ENCODE measurements at regions not wholly inside any gene's neighbourhood (a gene's known extent, or its start where the extent isn't known, plus 50 kb on each side); places are given as distances from the start of the nearest gene placed in this dataset.

- TF ChIP-seq REST (IDR thresholded peaks at IDR 0.05; ENCODE audit: low read depth) (no peak), ATF3 (IDR thresholded peaks at IDR 0.05) (no peak), SRF (IDR thresholded peaks at IDR 0.05; ENCODE audit: low read depth) (no peak)
Observed at GRCh38 chr6:101284131-101284530, 109.4 kb upstream of the GRIK2 start (continued).

- no peaks in the 10 kb centered on the region for H3K9me2 ChIP-seq (ENCODE audit: insufficient read depth)
- ChIA-PET POLR2A (no interaction called here), RAD21 (ENCODE audit: low non-redundant PET in 1 of 2, low total read pairs in 2 of 2, uncharacterized antibody in 2 of 2, unreplicated experiment in 2 of 2) (no interaction called here), CTCF (no interaction called here)
- intact Hi-C loops (cut with micrococcal nuclease) = no loop called here
- H3K27ac ChIP-seq (ENCODE audit: low read depth, low read length) = no peak overlapping the region
- H3K9me3 ChIP-seq (ENCODE audit: control insufficient read depth in 1 of 2, insufficient read depth in 1 of 2, low read depth in 1 of 2, low read length in 2 of 2) = no peaks in the 10 kb centered on the region
- DNase-seq (ENCODE audit: low read depth, low spot score) = no peak
- BruUV-seq (replicated peaks) = no TSS peak
- no peaks in the 10 kb centered on the region for H3K27me3 ChIP-seq (ENCODE audit: insufficient read depth, low read length)
- H4K20me1 ChIP-seq (ENCODE audit: insufficient read depth) = no peaks in the 10 kb centered on the region
- no peaks in the 10 kb centered on the region for H3K79me2 ChIP-seq (ENCODE audit: insufficient read depth, low read length)
- H3K36me3 ChIP-seq (ENCODE audit: control insufficient read depth in 1 of 2, insufficient read depth in 2 of 2, low read length in 2 of 2) = no peaks in the 10 kb centered on the region
- TF ChIP-seq CEBPB (IDR thresholded peaks at IDR 0.05; ENCODE audit: low read depth) (no peak), MAX (IDR thresholded peaks at IDR 0.05) (no peak), ZNF274 (IDR thresholded peaks at IDR 0.05; ENCODE audit: low read depth, low read length) (no peak), ATF3 (IDR thresholded peaks at IDR 0.05) (no peak), FOSL1 (IDR thresholded peaks at IDR 0.05; ENCODE audit: low read depth) (no peak), EGR1 (IDR thresholded peaks at IDR 0.05; ENCODE audit: low read depth) (no peak), POLR2A (IDR thresholded peaks at IDR 0.05; ENCODE audit: borderline replicate concordance, extremely low read depth, insufficient read depth, insufficient read length) (no peak), SRF (IDR thresholded peaks at IDR 0.05; ENCODE audit: low read depth) (no peak), ELF1 (IDR thresholded peaks at IDR 0.05; ENCODE audit: borderline replicate concordance, low read depth) (no peak)
- H3K4me1 ChIP-seq (ENCODE audit: control insufficient read depth in 1 of 2, insufficient read depth in 2 of 2, low read length in 2 of 2) = peaks cover 0 to 6% of the 10 kb centered on the region in 2 experiments; a peak in 3 of 4 replicates
- H3K4me2 ChIP-seq (ENCODE audit: low read length) = no peak overlapping the region
- no peak overlapping the region for H2AFZ ChIP-seq (ENCODE audit: low read depth, low read length, poor library complexity, severe bottlenecking)
- no peak overlapping the region for H3K9ac ChIP-seq (ENCODE audit: low read length)
- ATAC-seq = no peak
- no peak overlapping the region for H3K4me3 ChIP-seq (replicated peaks in 1 of 2; ENCODE audit: low read depth in 1 of 2, low read length in 2 of 2)
Observed at GRCh38 chr6:101286146-101286545, 107.4 kb upstream of the GRIK2 start.

Measured in HCT116 (cell line).